ENCODE measurements at regions not wholly inside any gene's neighbourhood (a gene's known extent, or its start where the extent isn't known, plus 50 kb on each side); places are given as distances from the start of the nearest gene placed in this dataset.

DNA sequence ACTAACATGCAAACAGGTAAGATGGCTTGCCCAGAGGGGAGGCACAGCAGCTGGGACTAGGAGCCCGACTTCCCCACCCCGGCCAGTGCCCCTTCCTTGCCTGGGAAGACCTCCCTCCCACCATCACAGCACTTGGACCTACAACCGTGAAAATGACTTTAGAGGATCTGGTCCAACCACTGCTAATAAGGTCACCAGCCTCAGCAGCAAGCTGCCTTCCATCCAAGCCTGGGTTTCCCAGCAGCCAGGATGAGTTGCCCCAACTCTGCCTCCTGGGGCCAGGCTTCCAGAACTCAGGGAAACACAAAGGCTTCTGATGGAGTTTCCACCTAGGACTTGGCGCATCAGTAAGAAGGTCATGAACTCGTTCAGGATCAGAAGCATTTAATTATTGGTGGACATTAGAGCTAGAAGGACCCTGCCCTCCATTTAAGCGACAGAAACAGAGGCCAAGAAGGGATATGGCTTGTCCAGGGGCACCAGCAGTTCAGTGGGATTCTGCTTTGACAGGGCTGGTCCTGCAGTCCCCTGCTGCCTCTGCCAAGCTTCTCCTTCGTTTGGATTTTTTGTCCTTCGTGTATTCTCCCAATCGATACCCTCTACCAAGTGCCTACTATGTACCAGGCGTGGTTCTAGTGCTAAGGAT, 403.0 kb upstream of the ID2 start:
- TF ChIP-seq, protein P1, sequence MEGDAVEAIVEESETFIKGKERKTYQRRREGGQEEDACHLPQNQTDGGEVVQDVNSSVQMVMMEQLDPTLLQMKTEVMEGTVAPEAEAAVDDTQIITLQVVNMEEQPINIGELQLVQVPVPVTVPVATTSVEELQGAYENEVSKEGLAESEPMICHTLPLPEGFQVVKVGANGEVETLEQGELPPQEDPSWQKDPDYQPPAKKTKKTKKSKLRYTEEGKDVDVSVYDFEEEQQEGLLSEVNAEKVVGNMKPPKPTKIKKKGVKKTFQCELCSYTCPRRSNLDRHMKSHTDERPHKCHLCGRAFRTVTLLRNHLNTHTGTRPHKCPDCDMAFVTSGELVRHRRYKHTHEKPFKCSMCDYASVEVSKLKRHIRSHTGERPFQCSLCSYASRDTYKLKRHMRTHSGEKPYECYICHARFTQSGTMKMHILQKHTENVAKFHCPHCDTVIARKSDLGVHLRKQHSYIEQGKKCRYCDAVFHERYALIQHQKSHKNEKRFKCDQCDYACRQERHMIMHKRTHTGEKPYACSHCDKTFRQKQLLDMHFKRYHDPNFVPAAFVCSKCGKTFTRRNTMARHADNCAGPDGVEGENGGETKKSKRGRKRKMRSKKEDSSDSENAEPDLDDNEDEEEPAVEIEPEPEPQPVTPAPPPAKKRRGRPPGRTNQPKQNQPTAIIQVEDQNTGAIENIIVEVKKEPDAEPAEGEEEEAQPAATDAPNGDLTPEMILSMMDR (IDR thresholded peaks at IDR 0.05; ENCODE audit: low read length) = no peak
- TF ChIP-seq EZH2 (optimal IDR thresholded peaks at IDR 0.05; ENCODE audit: low read depth, low read length) = no peak
